Occipital lobe (tissue), 1 donor: ENCODE measurements at regions not wholly inside any gene's neighbourhood (a gene's known extent, or its start where the extent isn't known, plus 50 kb on each side); places are given as distances from the start of the nearest gene placed in this dataset.
"Not testable (repeated sequence)": the region's sequence is repeated elsewhere in the genome, so short reads cannot be mapped to it uniquely, and the experiment has no call there.

Experiments
- DNase-seq: peaks from one replicate; lab custom pipeline; 2025; lab: John Stamatoyannopoulos, UW

GRCh38 chr1:148386031-148386398, 97.1 kb downstream of the PPIAL4G start:
- not testable (repeated sequence) for DNase-seq

DNA sequence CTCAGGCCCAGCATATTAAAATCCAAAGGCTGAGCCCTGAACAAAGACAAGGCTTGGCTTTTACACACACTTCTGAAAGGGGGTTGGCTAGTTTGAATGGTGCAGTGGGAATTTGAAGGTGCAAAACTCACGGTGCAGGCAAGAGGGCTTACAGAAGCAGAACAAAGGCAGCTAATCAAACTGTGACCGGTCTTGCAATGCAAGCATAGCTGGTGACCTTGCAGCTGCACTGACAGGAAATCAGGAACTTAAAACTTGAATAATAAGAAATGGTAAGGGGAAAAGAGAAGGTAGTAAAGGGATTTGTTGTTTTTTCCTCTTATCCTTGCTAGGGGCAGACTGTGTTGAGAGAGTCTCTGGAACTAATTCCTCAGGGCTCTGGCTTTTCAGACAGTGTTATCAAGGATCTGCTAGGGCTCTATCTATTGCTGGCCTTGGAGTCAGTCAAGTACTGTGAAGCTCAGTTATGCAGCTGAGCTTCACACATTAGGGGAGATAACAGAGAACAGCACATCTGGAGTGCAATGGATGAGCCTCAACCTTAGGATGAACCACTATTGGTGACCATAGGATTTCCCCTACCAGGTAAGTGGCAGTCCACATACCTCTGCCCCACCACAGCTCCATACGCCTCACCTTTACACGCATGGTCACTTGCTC, 97.6 kb downstream of the PPIAL4G start:
- no peak for DNase-seq

DNA sequence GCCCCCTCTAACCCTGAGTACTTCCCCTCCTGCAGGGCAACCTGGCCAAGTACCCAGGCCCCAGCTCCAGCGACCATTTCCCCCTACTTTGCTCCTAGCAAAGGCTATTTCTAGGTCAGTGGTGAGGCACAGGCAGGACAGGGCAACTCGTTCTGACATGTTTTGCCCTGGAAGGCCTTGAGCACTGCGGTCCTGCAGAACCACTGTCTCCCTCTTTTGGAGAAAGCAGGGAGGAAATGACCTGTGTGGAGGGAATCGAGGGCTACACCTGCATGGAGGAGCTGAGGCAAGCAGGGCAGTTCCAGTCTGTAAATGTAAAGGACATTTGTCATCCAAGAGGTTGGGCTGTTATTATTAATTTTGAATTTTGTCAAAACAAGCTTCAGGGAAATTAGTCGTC, 99.1 kb downstream of the PPIAL4G start:
- DNase-seq, result no peak

DNA sequence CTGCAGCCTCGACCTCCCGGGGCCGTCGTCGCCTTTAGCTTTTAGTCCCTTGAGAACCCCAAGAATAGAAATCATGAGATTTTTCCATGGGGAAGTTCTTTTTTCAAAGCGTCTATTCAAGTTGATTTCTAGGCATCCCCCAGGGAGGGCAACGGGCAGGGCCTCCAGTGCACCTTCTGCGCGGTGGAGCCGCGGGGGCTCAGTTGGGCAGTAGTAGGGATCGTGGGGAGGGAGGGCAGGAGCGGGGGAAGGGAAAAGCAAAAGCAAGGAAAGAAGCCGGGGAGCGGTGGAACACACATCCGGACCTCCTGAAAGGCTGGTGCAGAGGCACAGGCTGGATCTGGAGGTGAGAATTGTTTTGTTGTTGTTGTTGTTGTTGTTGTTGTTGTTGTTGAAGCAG, 103.4 kb downstream of the PPIAL4G start:
- no peak for DNase-seq

- no peak for DNase-seq
These were observed 104.0 kb downstream of the PPIAL4G start for GRCh38 chr1:148379170-148379500.

DNA sequence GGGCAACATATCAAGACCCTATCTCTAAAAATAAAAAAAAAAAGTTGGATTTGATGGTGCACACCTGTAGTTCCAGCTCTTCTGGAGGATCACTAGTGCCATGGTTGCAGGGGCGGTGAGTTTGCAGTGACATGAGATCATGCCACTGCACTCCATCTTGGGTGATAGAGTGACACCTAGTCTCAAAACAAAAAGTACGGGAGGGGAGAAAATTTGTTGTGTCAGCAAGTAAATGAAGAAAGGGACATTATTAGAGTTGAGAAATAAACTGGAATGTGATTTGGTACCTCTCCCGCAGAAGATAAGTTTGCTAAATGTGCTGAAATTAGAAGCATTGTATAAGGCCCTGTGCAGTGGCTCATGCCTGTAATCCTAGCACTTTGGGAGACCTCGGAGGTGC, 105.1 kb downstream of the PPIAL4G start:
- not testable (repeated sequence) for DNase-seq

DNA sequence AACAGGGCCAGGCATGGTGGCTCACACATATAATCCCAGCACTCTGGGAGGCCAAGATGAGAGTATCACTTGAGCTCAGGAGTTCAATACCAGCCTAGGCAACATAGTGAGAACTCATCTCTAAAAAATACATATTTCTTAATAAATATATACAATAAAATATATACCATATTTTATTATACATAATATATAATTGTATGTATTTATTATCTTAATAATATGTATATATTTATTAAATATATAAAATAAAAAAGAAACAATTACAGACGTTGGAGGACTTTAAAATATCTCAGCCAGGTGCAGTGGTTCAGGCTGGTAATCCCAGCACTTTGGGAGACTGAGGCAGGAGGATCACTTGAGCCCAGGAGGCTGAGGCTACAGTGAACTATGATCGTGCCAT, 106.1 kb downstream of the PPIAL4G start:
- DNase-seq, result not testable (repeated sequence)

- DNase-seq, result no peak
These were observed 109.0 kb downstream of the PPIAL4G start for GRCh38 chr1:148374101-148374500.

- DNase-seq, result no peak
These were observed 109.7 kb downstream of the PPIAL4G start for GRCh38 chr1:148373192-148373925.

DNA sequence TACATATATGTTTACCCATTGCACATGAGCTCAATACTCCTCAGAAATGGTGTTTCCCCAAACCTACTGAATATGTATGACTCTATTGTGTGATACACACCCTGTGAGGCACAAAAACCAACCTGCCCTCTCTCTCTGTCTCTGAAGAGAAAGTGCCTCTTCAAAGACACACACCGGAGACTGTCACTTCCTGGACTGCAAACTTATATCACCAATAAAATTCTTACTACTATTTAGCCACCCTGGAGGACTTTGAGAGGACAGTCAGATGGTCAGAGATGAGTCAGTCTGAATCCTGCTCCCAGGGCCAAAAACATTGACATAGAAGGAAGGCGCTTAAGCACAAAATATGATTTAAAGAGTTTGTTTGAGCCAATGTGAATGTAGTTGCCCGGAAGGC, 110.4 kb downstream of the PPIAL4G start:
- DNase-seq, result no peak

DNA sequence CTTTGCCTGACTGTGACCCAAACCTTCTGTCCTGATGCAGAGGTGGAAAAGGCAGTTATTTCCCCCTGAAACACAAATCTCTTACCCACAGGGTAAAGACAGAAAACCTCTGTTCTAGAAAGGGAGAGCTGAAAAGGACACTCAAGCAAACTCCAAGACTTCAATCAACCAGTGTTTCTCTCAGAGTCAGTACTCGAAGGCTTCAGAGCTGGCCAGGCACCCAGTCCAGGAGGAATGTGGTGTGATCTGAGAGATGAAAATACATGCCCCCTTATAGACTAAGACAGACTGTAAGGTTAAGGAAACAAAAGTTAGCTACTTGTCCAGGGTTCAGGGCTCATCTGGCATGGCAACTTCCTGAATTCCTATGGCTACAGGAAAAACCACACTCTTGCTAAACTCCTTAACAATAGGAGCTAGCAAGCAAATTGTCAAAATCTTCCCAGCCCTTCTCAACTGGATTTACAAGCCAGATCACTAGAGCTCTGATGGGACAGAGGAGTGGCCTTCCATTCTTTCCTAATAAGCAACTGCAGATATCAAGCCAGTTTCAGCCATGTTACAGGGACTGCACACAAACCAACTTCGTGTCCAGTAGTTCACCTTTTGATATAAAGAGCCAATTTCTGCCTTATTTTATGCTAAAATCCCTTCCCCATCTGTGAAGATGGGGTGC, 110.9 kb downstream of the PPIAL4G start:
- DNase-seq, result not testable (repeated sequence)

GRCh38 chr1:148371551-148371994, 111.5 kb downstream of the PPIAL4G start:
- peak; percentile 34 for DNase-seq

- DNase-seq, result not testable (repeated sequence)
These were observed 112.4 kb downstream of the PPIAL4G start for GRCh38 chr1:148370661-148371060.

DNA sequence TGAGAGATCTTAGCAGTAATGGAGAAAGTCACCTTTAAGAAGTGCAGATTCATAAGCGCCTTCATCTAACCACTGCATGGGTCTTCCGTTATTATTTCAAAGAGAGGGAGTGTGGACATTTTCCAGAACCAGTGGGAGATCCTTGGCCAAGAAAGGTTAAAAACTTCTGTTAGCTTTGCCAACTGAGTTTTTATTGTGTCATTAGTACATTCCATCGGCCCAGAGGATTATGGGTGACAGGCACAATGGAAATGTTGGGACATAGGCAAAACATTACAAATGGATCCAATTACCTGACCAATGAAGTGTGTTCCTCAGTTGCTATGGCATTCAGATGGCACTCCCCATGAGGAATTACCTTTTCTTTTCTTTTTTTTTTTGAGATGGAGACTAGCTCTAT, 115.5 kb downstream of the PPIAL4G start:
- no peak for DNase-seq

DNA sequence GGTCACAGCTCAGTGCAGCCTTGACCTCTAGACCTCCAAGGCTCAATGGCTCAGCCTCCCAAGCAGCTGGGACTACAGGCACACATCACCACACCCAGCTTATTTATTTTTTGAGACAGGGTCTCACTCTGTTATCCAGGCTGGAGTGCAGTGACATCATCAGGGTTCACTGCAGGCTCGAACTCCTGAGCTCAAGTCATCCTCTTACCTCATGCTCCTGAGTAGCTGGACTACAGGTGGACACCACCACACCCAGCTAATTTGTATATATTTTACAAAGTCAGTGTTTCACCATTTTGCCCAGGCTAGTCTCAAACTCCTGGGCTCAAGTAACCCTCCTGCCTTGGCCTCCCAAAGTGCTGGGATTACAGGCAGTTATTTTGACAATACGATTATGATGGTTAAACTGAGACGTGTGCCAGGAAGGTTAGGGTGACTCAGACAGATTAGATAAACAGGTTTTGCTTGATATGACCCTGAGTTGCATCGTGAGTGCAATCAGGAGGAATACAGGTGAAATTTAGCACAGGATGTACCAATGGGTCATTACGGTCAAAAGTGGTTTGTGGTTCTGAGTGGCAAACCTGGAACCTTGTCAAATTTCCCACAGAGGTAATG, 116.9 kb downstream of the PPIAL4G start:
- DNase-seq, result not testable (repeated sequence)

DNA sequence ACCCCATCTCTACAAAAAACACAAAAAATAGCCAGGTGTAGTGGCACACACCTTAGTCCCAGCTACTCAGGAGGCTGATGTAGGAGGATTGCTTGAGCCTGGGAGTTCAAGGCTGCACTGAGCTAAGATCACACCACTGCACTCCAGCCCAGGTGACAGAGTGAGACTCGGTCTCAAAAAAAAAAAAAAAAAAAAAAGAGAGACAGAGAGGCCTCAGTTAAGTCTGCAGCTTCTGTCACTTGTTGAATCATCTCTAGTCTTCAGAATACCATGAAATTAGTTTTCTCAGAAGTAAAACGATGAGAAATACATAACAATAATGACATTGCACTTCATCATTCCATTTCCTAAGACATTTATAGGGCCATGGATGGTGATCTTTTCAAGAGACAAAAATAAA, 118.0 kb downstream of the PPIAL4G start:
- DNase-seq, result not testable (repeated sequence)

GRCh38 chr1:148363979-148364378, 119.1 kb downstream of the PPIAL4G start:
- not testable (repeated sequence) for DNase-seq

- no peak for DNase-seq
These were observed 119.7 kb downstream of the PPIAL4G start for GRCh38 chr1:148363439-148363810.

DNA sequence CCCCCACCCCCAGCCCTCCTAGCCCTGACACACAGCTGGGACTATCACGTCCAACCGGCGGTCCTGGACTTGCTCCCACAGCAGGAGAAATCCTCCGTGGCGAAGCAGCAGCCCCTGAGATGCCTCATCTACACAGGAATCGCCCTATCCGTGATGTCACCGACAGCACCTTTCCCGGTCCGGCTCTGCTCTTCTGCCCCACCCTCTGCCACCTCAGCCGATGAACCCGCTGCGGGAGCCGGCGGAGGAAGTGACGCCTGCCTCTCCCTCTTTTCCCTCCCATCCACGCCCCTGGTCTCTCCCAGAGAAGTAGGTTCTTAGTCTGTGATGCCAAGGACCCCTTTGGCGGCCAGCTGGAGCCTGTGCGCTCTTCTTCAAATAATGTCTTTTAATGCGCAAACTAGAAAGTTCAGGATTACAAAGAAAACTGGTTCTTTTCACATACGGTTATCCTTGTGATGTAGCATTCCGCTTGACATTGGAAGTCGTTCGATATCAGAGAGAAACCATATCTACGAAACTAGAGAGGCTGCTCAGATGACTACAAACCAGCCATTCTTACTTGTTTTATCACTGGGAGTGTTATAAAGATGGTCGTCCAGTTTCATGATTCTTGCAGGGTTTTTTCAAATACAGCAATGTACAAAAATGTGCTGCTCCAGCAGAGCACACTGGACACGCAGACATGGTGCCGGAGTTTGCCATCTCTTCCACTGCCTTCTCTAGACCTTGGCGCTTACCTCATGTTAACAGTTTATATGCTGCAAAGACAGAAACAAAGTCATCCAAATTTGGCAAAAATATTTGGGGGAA, 120.3 kb downstream of the PPIAL4G start:
- DNase-seq, result peak; percentile 10

DNA sequence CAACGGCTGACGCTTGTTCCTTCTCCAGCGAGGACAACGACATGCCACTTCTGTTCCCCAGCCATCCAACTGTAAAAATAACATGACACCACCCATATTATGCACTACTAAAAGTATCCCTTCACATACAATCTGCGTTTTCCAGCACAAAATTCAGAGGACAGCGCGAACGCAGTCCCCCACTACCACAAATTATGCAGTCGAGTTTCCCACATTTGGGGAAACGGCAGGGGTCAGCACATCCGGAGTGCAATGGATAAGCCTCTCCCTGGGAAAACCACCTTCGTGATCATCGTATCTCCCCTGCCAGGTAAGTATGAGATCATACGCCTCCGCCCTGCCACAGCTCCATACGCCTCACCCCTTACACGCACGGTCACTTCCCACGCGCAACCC, 120.9 kb downstream of the PPIAL4G start:
- no peak for DNase-seq

DNA sequence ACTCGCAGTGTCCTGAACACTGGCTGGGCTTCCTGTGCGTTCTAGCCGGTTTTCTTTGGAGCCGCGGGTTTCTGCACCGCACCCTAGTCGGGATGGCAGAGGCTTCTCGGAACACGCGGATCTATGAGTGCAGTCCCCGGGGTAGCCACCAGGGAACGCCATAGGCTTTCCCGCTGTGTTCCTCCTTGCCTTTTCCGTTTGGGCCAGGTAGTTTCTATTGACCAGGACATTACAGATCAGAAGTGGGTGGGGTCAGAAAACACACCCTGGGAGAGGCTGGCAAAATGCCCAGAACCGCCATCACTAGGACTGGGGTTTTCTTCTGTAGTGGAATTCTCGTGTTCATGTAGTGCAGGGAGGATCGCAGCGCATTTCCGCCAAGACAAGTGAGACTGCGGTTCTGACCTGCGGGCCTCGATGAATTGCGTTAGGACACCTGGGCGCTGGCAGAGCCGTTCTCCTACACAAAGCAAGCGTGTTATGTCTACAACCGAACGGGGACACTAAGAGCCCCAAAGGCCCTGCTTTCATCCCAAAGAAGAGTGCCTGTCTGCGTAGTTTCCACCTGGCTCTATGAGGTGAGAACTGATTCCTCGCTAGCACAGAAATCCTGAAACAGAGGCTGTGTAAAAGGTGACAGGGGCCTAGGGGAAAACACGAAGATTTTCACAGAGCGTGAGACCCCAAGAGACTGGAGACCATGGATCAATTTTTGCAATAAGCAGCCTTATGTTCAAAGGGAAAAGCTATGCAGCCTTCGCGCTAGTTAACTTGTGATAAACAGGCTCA, 121.5 kb downstream of the PPIAL4G start:
- DNase-seq, result not testable (repeated sequence)
